HUES64 (cell line): ENCODE measurements at regions not wholly inside any gene's neighbourhood (a gene's known extent, or its start where the extent isn't known, plus 50 kb on each side); places are given as distances from the start of the nearest gene placed in this dataset.
"Not testable (repeated sequence)": the region's sequence is repeated elsewhere in the genome, so short reads cannot be mapped to it uniquely, and the experiment has no call there.

ENCODE experiments used
- H3K27ac ChIP-seq: 2 replicates; pipeline ENCODE4 v1.7.0; 2013; ENCODE audit warnings: low read depth, low read length, inconsistent platforms
- H3K27me3 ChIP-seq: 2 replicates; pipeline ENCODE4 v1.6.1; 2013; ENCODE audit warnings: mild to moderate bottlenecking, low read length; ENCODE audit not compliant: insufficient read depth
- H3K36me3 ChIP-seq: 2 replicates; pipeline ENCODE4 v1.6.1; 2013; ENCODE audit warnings: mild to moderate bottlenecking, low read length; ENCODE audit not compliant: insufficient read depth
- H3K4me1 ChIP-seq: 2 replicates; pipeline ENCODE4 v1.6.1; 2013; ENCODE audit warnings: mild to moderate bottlenecking, low read length, moderate library complexity; ENCODE audit not compliant: insufficient read depth
- H3K4me3 ChIP-seq: 2 replicates; pipeline ENCODE4 v1.5.1; 2013; ENCODE audit warnings: mild to moderate bottlenecking, low read length, moderate library complexity
- H3K9ac ChIP-seq: 2 replicates; pipeline ENCODE4 v1.6.1; 2013; ENCODE audit warnings: mild to moderate bottlenecking, low read depth, low read length
- H3K9me3 ChIP-seq: 2 replicates; pipeline ENCODE4 v1.6.1; 2013; ENCODE audit warnings: low read depth, low read length; ENCODE audit not compliant: insufficient read depth
- WGBS: fragments of 150-250, 120-280 bp; methylation state at CpG from one replicate; pipeline ENCODE4 v1.1.7; 2013; ENCODE audit warnings: missing lambda C conversion rate; 5-methylcytosine and 5-hydroxymethylcytosine counted together

- Histone ChIP-seq H3K4me3 (no peak overlapping the region), H3K36me3 (no peaks in the 10 kb centered on the region), H3K9me3 (no peaks in the 10 kb centered on the region), H3K27ac (no peak overlapping the region), H3K27me3 (no peaks in the 10 kb centered on the region), H3K9ac (no peak overlapping the region), H3K4me1 (no peaks in the 10 kb centered on the region)
- WGBS = 94% methylated on average over 2 of the region's 3 CpGs
Observed at GRCh38 chr17:71762526-71762925, 358.3 kb upstream of the SOX9 start.

GRCh38 chr17:71764505-71764904 lies 356.3 kb upstream of the SOX9 start:
- WGBS = 54% methylated on average over 3 of the region's 3 CpGs
- Histone ChIP-seq H3K36me3 (no peaks in the 10 kb centered on the region), H3K9ac (no peak overlapping the region), H3K4me3 (no peak overlapping the region), H3K27me3 (no peaks in the 10 kb centered on the region), H3K27ac (no peak overlapping the region), H3K9me3 (no peaks in the 10 kb centered on the region), H3K4me1 (no peaks in the 10 kb centered on the region)

GRCh38 chr17:71765437-71765836 lies 355.4 kb upstream of the SOX9 start:
- WGBS = 91% methylated on average over 2 of the region's 2 CpGs
- H3K9me3 ChIP-seq = no peaks in the 10 kb centered on the region
- no peak overlapping the region for H3K9ac ChIP-seq
- no peaks in the 10 kb centered on the region for H3K36me3 ChIP-seq
- no peaks in the 10 kb centered on the region for H3K4me1 ChIP-seq
- no peaks in the 10 kb centered on the region for H3K27me3 ChIP-seq
- no peak overlapping the region for H3K27ac ChIP-seq
- no peak overlapping the region for H3K4me3 ChIP-seq

DNA sequence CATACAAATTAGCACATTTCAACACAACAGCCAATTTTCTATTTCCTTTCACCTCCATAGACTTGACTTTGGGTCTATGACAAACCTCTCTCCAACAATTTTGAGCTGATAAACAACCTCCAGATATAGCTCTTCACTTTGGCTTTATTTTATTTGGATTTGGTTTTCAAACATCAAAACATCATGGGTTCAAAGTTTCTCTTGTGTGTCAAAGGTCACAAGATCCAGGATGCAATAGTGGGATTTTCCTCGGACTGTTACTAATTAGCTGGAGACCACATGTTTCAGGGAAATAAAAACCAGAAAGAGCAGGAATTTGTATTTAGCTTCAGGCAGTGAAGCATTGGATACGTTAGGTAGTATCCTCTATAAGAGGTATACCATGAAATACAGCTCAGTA lies 351.0 kb upstream of the SOX9 start:
- Histone ChIP-seq H3K4me1 (no peaks in the 10 kb centered on the region), H3K27ac (no peak overlapping the region), H3K27me3 (no peaks in the 10 kb centered on the region), H3K9me3 (no peaks in the 10 kb centered on the region), H3K4me3 (no peak overlapping the region), H3K9ac (no peak overlapping the region), H3K36me3 (no peaks in the 10 kb centered on the region)
- 97% methylated on average over 2 of the region's 2 CpGs for WGBS

DNA sequence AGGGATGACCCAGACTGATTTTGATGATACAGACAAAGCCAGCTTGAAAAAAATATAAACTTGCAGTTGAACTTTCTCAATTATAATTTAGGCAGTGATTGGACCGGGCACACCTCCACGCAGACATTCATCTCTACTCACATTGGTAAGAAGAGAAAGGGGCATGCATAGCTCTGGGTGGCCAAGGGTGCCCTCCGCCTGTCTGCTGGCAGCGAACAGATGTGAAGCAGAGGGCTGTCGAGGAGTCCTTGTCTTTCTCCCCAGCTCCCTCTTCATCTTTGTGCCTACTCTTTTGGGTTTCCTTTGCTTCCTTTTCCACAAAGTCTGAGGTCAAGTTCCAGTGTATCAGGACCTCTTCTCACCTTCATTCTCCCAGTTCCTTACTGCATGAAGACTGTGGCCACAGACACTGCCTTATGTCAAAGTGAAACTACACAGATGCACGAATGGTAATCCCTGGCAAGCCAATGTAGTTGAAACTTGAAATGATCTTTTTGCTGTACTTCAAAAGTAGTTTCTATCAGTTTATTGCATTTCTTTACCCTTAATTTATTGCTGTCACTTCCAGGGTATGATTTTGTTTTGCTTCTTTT lies 343.7 kb upstream of the SOX9 start:
- no peaks in the 10 kb centered on the region for H3K4me1 ChIP-seq
- no peaks in the 10 kb centered on the region for H3K9me3 ChIP-seq
- no peak overlapping the region for H3K27ac ChIP-seq
- H3K4me3 ChIP-seq = no peak overlapping the region
- no peak overlapping the region for H3K9ac ChIP-seq
- no peaks in the 10 kb centered on the region for H3K36me3 ChIP-seq
- H3K27me3 ChIP-seq = no peaks in the 10 kb centered on the region
- over 99% methylated on average over 6 of the region's 6 CpGs for WGBS

GRCh38 chr17:71779482-71779881 lies 341.3 kb upstream of the SOX9 start:
- 83% methylated on average over 3 of the region's 3 CpGs for WGBS
- H3K9me3 ChIP-seq = no peaks in the 10 kb centered on the region
- H3K27ac ChIP-seq = no peak overlapping the region
- no peaks in the 10 kb centered on the region for H3K36me3 ChIP-seq
- no peaks in the 10 kb centered on the region for H3K27me3 ChIP-seq
- no peaks in the 10 kb centered on the region for H3K4me1 ChIP-seq
- no peak overlapping the region for H3K9ac ChIP-seq
- no peak overlapping the region for H3K4me3 ChIP-seq

DNA sequence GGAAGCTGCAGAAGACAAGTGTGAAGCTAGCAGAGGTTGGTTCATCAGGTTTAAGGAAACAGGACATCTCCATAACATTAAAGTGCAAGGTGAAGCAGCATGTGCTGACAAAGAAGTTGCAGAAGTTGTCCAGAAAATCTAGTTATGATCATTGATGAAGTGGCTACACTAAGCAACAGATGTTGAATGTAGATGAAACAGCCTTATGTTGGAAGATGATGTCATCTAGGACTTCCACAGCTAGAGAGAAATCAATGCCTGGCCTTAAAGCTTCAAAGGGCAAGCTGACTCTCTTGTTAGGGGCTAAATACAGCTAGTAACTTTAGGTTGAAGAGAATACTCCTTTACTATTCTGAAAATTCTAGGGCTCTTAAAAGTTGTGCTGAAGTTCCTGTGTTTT lies 340.2 kb upstream of the SOX9 start:
- H3K27me3 ChIP-seq = no peaks in the 10 kb centered on the region
- H3K9ac ChIP-seq = no peak overlapping the region
- no peaks in the 10 kb centered on the region for H3K9me3 ChIP-seq
- no peak overlapping the region for H3K4me3 ChIP-seq
- no peak overlapping the region for H3K27ac ChIP-seq
- no peaks in the 10 kb centered on the region for H3K36me3 ChIP-seq
- no peaks in the 10 kb centered on the region for H3K4me1 ChIP-seq

GRCh38 chr17:71782021-71782420 lies 338.8 kb upstream of the SOX9 start:
- not testable (repeated sequence) for H3K27ac ChIP-seq, H3K27me3 ChIP-seq, H3K36me3 ChIP-seq, H3K4me3 ChIP-seq, H3K9ac ChIP-seq, H3K4me1 ChIP-seq, H3K9me3 ChIP-seq
- WGBS = 94% methylated on average over 8 of the region's 8 CpGs

- no peak overlapping the region for H3K27ac ChIP-seq
- 99% methylated on average over 4 of the region's 4 CpGs for WGBS
- H3K9me3 ChIP-seq = no peaks in the 10 kb centered on the region
- no peak overlapping the region for H3K4me3 ChIP-seq
- H3K36me3 ChIP-seq = no peaks in the 10 kb centered on the region
- H3K4me1 ChIP-seq = no peaks in the 10 kb centered on the region
- H3K9ac ChIP-seq = no peak overlapping the region
- no peaks in the 10 kb centered on the region for H3K27me3 ChIP-seq
Observed at GRCh38 chr17:71790791-71791190, 330.0 kb upstream of the SOX9 start.

- Histone ChIP-seq H3K9me3 (no peaks in the 10 kb centered on the region), H3K27ac (no peak overlapping the region), H3K4me3 (no peak overlapping the region), H3K9ac (no peak overlapping the region), H3K4me1 (no peaks in the 10 kb centered on the region), H3K36me3 (no peaks in the 10 kb centered on the region), H3K27me3 (no peaks in the 10 kb centered on the region)
- 90% methylated on average over 4 of the region's 4 CpGs for WGBS
Observed at GRCh38 chr17:71791311-71791710, 329.5 kb upstream of the SOX9 start.

DNA sequence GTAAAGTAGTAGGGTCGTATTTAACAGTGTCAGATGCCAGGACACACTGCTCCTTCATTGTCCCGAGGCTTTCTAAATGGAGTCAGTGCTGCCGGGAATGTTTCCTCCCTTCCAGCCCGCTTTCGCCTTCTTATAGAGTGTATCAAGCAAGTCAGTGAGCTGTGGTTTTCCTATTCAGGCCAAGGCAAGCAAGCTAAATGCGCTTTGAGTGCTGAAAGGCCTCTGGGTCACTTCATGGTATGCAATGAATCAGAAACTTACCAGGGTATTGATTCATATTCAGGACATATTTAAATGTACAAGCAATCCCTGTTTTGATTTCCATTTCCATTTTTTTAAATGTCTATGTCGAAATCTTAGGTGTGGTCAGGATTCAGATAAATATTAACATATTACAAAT lies 327.9 kb upstream of the SOX9 start:
- WGBS = 78% methylated on average over 6 of the region's 7 CpGs

DNA sequence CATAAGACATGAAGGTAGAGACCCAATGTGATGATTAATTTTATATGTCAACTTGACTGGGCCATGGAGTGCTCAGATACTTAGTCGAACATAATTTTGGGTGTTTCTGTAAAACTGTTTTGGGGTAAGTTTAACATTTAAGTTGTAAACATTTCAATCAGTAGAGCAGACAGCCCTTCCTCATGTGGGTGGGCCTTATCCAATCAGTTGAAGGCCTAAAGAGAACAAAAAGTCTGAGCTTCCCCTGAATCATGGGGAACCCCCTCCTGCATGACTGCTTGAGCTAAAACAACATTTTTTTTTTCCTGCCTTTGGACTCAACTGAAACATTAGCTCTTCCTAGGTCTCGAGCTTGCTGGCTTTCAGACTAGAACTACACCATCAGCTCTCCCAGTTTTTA lies 327.3 kb upstream of the SOX9 start:
- Histone ChIP-seq H3K4me1 (no peaks in the 10 kb centered on the region), H3K9me3 (no peaks in the 10 kb centered on the region), H3K4me3 (no peak overlapping the region), H3K27ac (no peak overlapping the region), H3K36me3 (no peaks in the 10 kb centered on the region), H3K27me3 (no peaks in the 10 kb centered on the region), H3K9ac (no peak overlapping the region)
- 95% methylated on average over 2 of the region's 2 CpGs for WGBS

More for the DNA sequence above, 327.9 kb upstream of the SOX9 start:
- H3K27me3 ChIP-seq = no peaks in the 10 kb centered on the region
- no peaks in the 10 kb centered on the region for H3K36me3 ChIP-seq
- H3K4me3 ChIP-seq = no peak overlapping the region
- no peaks in the 10 kb centered on the region for H3K4me1 ChIP-seq
- no peak overlapping the region for H3K27ac ChIP-seq
- no peaks in the 10 kb centered on the region for H3K9me3 ChIP-seq
- H3K9ac ChIP-seq = no peak overlapping the region
